ENCODE measurements at regions not wholly inside any gene's neighbourhood (a gene's known extent, or its start where the extent isn't known, plus 50 kb on each side); places are given as distances from the start of the nearest gene placed in this dataset.
"Not testable (repeated sequence)": the region's sequence is repeated elsewhere in the genome, so short reads cannot be mapped to it uniquely, and the experiment has no call there.

- no peak for DNase-seq (ENCODE audit: low spot score)
Observed at GRCh38 chr6:14524319-14524718, 406.7 kb downstream of the CD83 start.

GRCh38 chr6:14530385-14530784 lies 412.8 kb downstream of the CD83 start:
- DNase-seq (ENCODE audit: low spot score) = no peak

- no peak for DNase-seq (ENCODE audit: low spot score)
Observed at GRCh38 chr6:14533446-14533845, 415.9 kb downstream of the CD83 start.

GRCh38 chr6:14537030-14537429 lies 419.5 kb downstream of the CD83 start:
- DNase-seq (ENCODE audit: low spot score) = no peak

- DNase-seq (ENCODE audit: low spot score) = no peak
Observed at GRCh38 chr6:14540276-14540675, 422.7 kb downstream of the CD83 start.

- no peak for DNase-seq (ENCODE audit: low spot score)
Observed at GRCh38 chr6:14540810-14541540, 423.4 kb downstream of the CD83 start.

- no peak for DNase-seq (ENCODE audit: low spot score)
Observed at GRCh38 chr6:14542670-14543366, 425.2 kb downstream of the CD83 start.

GRCh38 chr6:14543971-14544585 lies 426.5 kb downstream of the CD83 start:
- DNase-seq (ENCODE audit: low spot score) = no peak

GRCh38 chr6:14544666-14545065 lies 427.1 kb downstream of the CD83 start:
- no peak for DNase-seq (ENCODE audit: low spot score)

- no peak for DNase-seq (ENCODE audit: low spot score)
Observed at GRCh38 chr6:14545496-14545895, 427.9 kb downstream of the CD83 start.

GRCh38 chr6:14546036-14546435 lies 428.5 kb downstream of the CD83 start:
- DNase-seq (ENCODE audit: low spot score) = no peak

- DNase-seq (ENCODE audit: low spot score) = no peak
Observed at GRCh38 chr6:14547284-14547998, 429.9 kb downstream of the CD83 start.

GRCh38 chr6:14549304-14549770 lies 431.8 kb downstream of the CD83 start:
- DNase-seq (ENCODE audit: low spot score) = no peak

- no peak for DNase-seq (ENCODE audit: low spot score)
Observed at GRCh38 chr6:14549871-14550270, 432.3 kb downstream of the CD83 start.

GRCh38 chr6:14550410-14550809 lies 432.8 kb downstream of the CD83 start:
- DNase-seq (ENCODE audit: low spot score) = no peak

- DNase-seq (ENCODE audit: low spot score) = no peak
Observed at GRCh38 chr6:14550822-14551221, 433.2 kb downstream of the CD83 start.

GRCh38 chr6:14551601-14552000 lies 434.0 kb downstream of the CD83 start:
- DNase-seq (ENCODE audit: low spot score) = not testable (repeated sequence)

GRCh38 chr6:14552891-14553290 lies 435.3 kb downstream of the CD83 start:
- DNase-seq (ENCODE audit: low spot score) = no peak

GRCh38 chr6:14553515-14553914 lies 435.9 kb downstream of the CD83 start:
- DNase-seq (ENCODE audit: low spot score) = no peak

GRCh38 chr6:14555804-14556203 lies 438.2 kb downstream of the CD83 start:
- DNase-seq (ENCODE audit: low spot score) = no peak

GRCh38 chr6:14559746-14560536 lies 442.4 kb downstream of the CD83 start:
- no peak for DNase-seq (ENCODE audit: low spot score)

- not testable (repeated sequence) for DNase-seq (ENCODE audit: low spot score)
Observed at GRCh38 chr6:14561563-14561962, 444.0 kb downstream of the CD83 start.

Measured in CD4-positive, alpha-beta T cell treated with Interleukin-2 at 100 ng/mL for 4 hours (primary cell).